Smooth muscle cell (in vitro differentiated cells): ENCODE measurements at regions not wholly inside any gene's neighbourhood (a gene's known extent, or its start where the extent isn't known, plus 50 kb on each side); places are given as distances from the start of the nearest gene placed in this dataset.

ENCODE experiments used
- DNase-seq: peaks from one replicate; lab custom pipeline; 2025; ENCODE audit not compliant: unreplicated experiment; lab: John Stamatoyannopoulos, UW
- H2AFZ ChIP-seq: fragments of 200-600 bp; sonication (generic); 2 replicates; pipeline ENCODE4 v1.6.0; 2016; ENCODE audit warnings: antibody characterized with exemption, low read depth, mild to moderate bottlenecking
- H3F3A ChIP-seq: fragments of 200-600 bp; sonication (generic); 2 replicates; pipeline ENCODE4 v1.6.0; 2017; ENCODE audit warnings: antibody characterized with exemption, low read depth
- H3K27ac ChIP-seq: fragments of 200-600 bp; sonication (generic); 2 replicates; pipeline ENCODE4 v1.5.1; 2016; ENCODE audit warnings: low read depth, mild to moderate bottlenecking
- H3K27me3 ChIP-seq: fragments of 200-600 bp; sonication (generic); 2 replicates; pipeline ENCODE4 v1.6.1; 2016; ENCODE audit warnings: low read depth, mild to moderate bottlenecking
- H3K36me3 ChIP-seq: fragments of 200-600 bp; sonication (generic); 2 replicates; pipeline ENCODE4 v1.5.1; 2016; ENCODE audit warnings: low read depth
- H3K4me1 ChIP-seq: fragments of 200-600 bp; sonication (generic); 2 replicates; pipeline ENCODE4 v1.5.1; 2016; ENCODE audit warnings: low read depth
- H3K4me2 ChIP-seq: fragments of 200-600 bp; sonication (generic); 2 replicates; pipeline ENCODE4 v1.6.0; 2016; ENCODE audit warnings: mild to moderate bottlenecking
- H3K4me3 ChIP-seq: fragments of 200-600 bp; sonication (generic); 2 replicates; pipeline ENCODE4 v1.5.1; 2016; ENCODE audit warnings: mild to moderate bottlenecking
- H3K79me2 ChIP-seq: fragments of 200-600 bp; sonication (generic); 2 replicates; pipeline ENCODE4 v1.6.0; 2016; ENCODE audit warnings: low read depth, mild to moderate bottlenecking
- H3K9ac ChIP-seq: fragments of 200-600 bp; sonication (generic); 2 replicates; pipeline ENCODE4 v1.6.0; 2016; ENCODE audit warnings: low read depth
- H3K9me3 ChIP-seq: fragments of 200-600 bp; sonication (generic); replicated peaks from 2 replicates; pipeline ENCODE4 v1.5.1; 2016; ENCODE audit warnings: low read depth
- H4K20me1 ChIP-seq: fragments of 200-600 bp; sonication (generic); 2 replicates; pipeline ENCODE4 v1.6.0; 2016; ENCODE audit warnings: low read depth
- CTCF ChIP-seq: fragments of 200-600 bp; sonication (generic); IDR thresholded peaks from 2 replicates; pipeline ENCODE4 v1.5.1; 2017; ENCODE audit warnings: borderline replicate concordance, mild to moderate bottlenecking, antibody characterized with exemption; ENCODE audit not compliant: insufficient read depth, poor library complexity, severe bottlenecking
- WGBS: methylation state at CpG from one replicate; pipeline ENCODE4 v1.1.7; 2016; ENCODE audit warnings: low lambda C conversion rate; 5-methylcytosine and 5-hydroxymethylcytosine counted together

GRCh38 chr1:25028587-25028906 is 98.5 kb upstream of the RUNX3 start:
- H2AFZ ChIP-seq, result no peak overlapping the region
- H3K36me3 ChIP-seq, result no peaks in the 10 kb centered on the region
- H3K27ac ChIP-seq, result no peak overlapping the region
- no peak overlapping the region for H3K4me3 ChIP-seq
- no peak for TF ChIP-seq CTCF
- no peaks in the 10 kb centered on the region for H3K9me3 ChIP-seq
- WGBS, result 98% methylated on average over 11 of the region's 12 CpGs
- no peaks in the 10 kb centered on the region for H3K79me2 ChIP-seq
- H3K27me3 ChIP-seq, result no peaks in the 10 kb centered on the region
- no peaks in the 10 kb centered on the region for H3F3A ChIP-seq
- no peak overlapping the region for H3K4me2 ChIP-seq
- H3K4me1 ChIP-seq, result no peaks in the 10 kb centered on the region
- no peak overlapping the region for H3K9ac ChIP-seq
- DNase-seq, result no peak
- no peaks in the 10 kb centered on the region for H4K20me1 ChIP-seq

DNA sequence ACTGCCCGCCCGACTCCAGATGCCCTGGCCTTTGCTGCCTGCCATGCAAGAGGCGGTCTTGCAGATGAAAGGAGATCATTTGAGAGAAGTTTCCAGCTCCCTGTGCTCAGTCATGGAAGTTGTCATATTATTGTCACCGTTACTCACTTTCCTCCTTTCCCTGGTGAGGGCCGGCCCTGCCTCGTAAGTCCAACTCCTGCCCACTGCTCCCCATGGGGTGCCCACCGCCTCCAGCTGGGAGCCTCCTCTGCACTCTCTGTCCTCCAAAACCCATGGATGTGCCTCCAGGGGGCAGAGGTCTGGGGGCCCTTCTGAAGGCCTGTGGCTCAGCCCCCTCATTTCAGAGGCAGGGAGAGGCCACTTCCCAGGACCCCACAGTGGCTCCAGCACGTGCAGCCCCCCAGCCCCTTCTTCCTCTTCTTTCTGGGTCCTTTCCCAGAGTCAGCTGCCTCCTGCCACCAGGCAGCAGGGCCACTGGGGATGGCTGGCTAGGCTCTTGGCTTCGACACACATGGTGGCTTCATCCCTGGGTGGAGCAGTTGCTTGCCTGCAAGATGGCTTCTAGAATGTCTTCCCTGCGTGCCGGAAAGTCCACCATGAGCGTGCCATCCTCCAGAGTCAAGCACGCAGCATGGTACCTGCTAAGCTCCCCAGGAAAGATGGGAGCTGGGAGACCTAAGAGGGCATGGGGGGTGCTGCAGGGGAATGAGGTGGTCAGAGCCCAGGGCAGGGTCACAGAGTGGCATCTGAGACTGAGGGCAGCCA is 97.9 kb upstream of the RUNX3 start:
- no peak overlapping the region for H3K9ac ChIP-seq
- no peaks in the 10 kb centered on the region for H3F3A ChIP-seq
- no peak overlapping the region for H3K4me2 ChIP-seq
- no peaks in the 10 kb centered on the region for H3K4me1 ChIP-seq
- WGBS, result 91% methylated on average over 13 of the region's 13 CpGs
- H3K27me3 ChIP-seq, result no peaks in the 10 kb centered on the region
- no peak overlapping the region for H3K27ac ChIP-seq
- no peaks in the 10 kb centered on the region for H3K9me3 ChIP-seq
- DNase-seq, result no peak
- no peaks in the 10 kb centered on the region for H4K20me1 ChIP-seq
- no peaks in the 10 kb centered on the region for H3K36me3 ChIP-seq
- H2AFZ ChIP-seq, result no peak overlapping the region
- TF ChIP-seq CTCF, result no peak
- H3K79me2 ChIP-seq, result no peaks in the 10 kb centered on the region
- no peak overlapping the region for H3K4me3 ChIP-seq

- Histone ChIP-seq H4K20me1 (no peaks in the 10 kb centered on the region), H3K27me3 (no peaks in the 10 kb centered on the region), H3K9ac (no peak overlapping the region), H3F3A (no peaks in the 10 kb centered on the region), H3K36me3 (no peaks in the 10 kb centered on the region), H3K79me2 (no peaks in the 10 kb centered on the region), H2AFZ (no peak overlapping the region), H3K4me2 (no peak overlapping the region), H3K9me3 (no peaks in the 10 kb centered on the region), H3K27ac (no peak overlapping the region), H3K4me3 (no peak overlapping the region), H3K4me1 (peaks cover 8% of the 10 kb centered on the region)
- TF ChIP-seq CTCF, result no peak
- no peak for DNase-seq
- 72% methylated on average over 11 of the region's 12 CpGs for WGBS
These were observed 96.8 kb upstream of the RUNX3 start for GRCh38 chr1:25026730-25027450.
